GM12892 (cell line): ENCODE measurements at regions not wholly inside any gene's neighbourhood (a gene's known extent, or its start where the extent isn't known, plus 50 kb on each side); places are given as distances from the start of the nearest gene placed in this dataset.
"Not testable (repeated sequence)": the region's sequence is repeated elsewhere in the genome, so short reads cannot be mapped to it uniquely, and the experiment has no call there.

Source experiments
- DNase-seq: peaks from one replicate; pipeline ENCODE4 v3.0.0; 2011; ENCODE audit not compliant: insufficient read length
- FAIRE-seq: peaks from 2 replicates; lab custom pipeline; 2011; peaks lifted over from hg19 to GRCh38; lab: Jason Lieb, UNC
- POLR2A ChIP-seq: IDR thresholded peaks from 2 replicates; pipeline ENCODE4 v1.6.1; 2011; ENCODE audit warnings: low read depth, low read length, control low read depth
- POLR2AphosphoS5 ChIP-seq: IDR thresholded peaks from 2 replicates; pipeline ENCODE4 v1.6.1; 2011; ENCODE audit warnings: low read depth, low read length, control low read depth
- TAF1 ChIP-seq: IDR thresholded peaks from 2 replicates; pipeline ENCODE4 v1.6.1; 2011; ENCODE audit warnings: low read depth, mild to moderate bottlenecking, control low read depth, low read length, borderline replicate concordance

GRCh38 chr17:77282524-77283515 lies 142.1 kb downstream of the SEC14L1 start:
- FAIRE-seq (peak; percentile 90), DNase-seq (no peak)
- TF ChIP-seq POLR2A (no peak), TAF1 (no peak), POLR2AphosphoS5 (no peak)

GRCh38 chr17:77284023-77284617 lies 143.4 kb downstream of the SEC14L1 start:
- FAIRE-seq (no peak), DNase-seq (no peak)
- TF ChIP-seq POLR2AphosphoS5, result no peak
- TF ChIP-seq POLR2A, result no peak
- TF ChIP-seq TAF1, result no peak

- FAIRE-seq (no peak), DNase-seq (no peak)
- TF ChIP-seq POLR2AphosphoS5, result no peak
- no peak for TF ChIP-seq TAF1
- TF ChIP-seq POLR2A, result no peak
Measured at GRCh38 chr17:77285594-77286390, 145.0 kb downstream of the SEC14L1 start.

GRCh38 chr17:77286391-77286640 lies 145.5 kb downstream of the SEC14L1 start:
- TF ChIP-seq TAF1 (no peak), POLR2AphosphoS5 (no peak), POLR2A (no peak)
- DNase-seq, result no peak
- FAIRE-seq, result no peak

- DNase-seq (no peak), FAIRE-seq (no peak)
- TF ChIP-seq POLR2A, result no peak
- TF ChIP-seq POLR2AphosphoS5, result no peak
- no peak for TF ChIP-seq TAF1
Measured at GRCh38 chr17:77286641-77287431, 146.1 kb downstream of the SEC14L1 start.

- no peak for TF ChIP-seq TAF1
- TF ChIP-seq POLR2A, result no peak
- no peak for TF ChIP-seq POLR2AphosphoS5
- no peak for FAIRE-seq
- no peak for DNase-seq
Measured at GRCh38 chr17:77287432-77288068, 146.8 kb downstream of the SEC14L1 start.

GRCh38 chr17:77288115-77288619 lies 147.4 kb downstream of the SEC14L1 start:
- no peak for FAIRE-seq
- TF ChIP-seq POLR2A (no peak), POLR2AphosphoS5 (no peak), TAF1 (no peak)

GRCh38 chr17:77290759-77291558 lies 150.2 kb downstream of the SEC14L1 start:
- FAIRE-seq, result not testable (repeated sequence)

More at GRCh38 chr17:77288115-77288619, 147.4 kb downstream of the SEC14L1 start:
- no peak for DNase-seq

GRCh38 chr17:77291591-77292386 lies 151.0 kb downstream of the SEC14L1 start:
- FAIRE-seq (no peak), DNase-seq (no peak)
- TF ChIP-seq TAF1, result no peak
- no peak for TF ChIP-seq POLR2A
- no peak for TF ChIP-seq POLR2AphosphoS5

More at GRCh38 chr17:77290759-77291558, 150.2 kb downstream of the SEC14L1 start:
- DNase-seq, result not testable (repeated sequence)

GRCh38 chr17:77294761-77295160 lies 154.0 kb downstream of the SEC14L1 start:
- no peak for FAIRE-seq
- DNase-seq, result no peak
- TF ChIP-seq TAF1 (no peak), POLR2A (no peak), POLR2AphosphoS5 (no peak)
